Neuronal stem cell (in vitro differentiated cells): ENCODE measurements at regions not wholly inside any gene's neighbourhood (a gene's known extent, or its start where the extent isn't known, plus 50 kb on each side); places are given as distances from the start of the nearest gene placed in this dataset.
"Not testable (repeated sequence)": the region's sequence is repeated elsewhere in the genome, so short reads cannot be mapped to it uniquely, and the experiment has no call there.

Source experiments
- DNase-seq: peaks from one replicate; pipeline ENCODE4 v3.0.0-alpha.2; 2013; ENCODE audit warnings: low spot score
- H2AFZ ChIP-seq: one replicate; pipeline ENCODE4 v1.6.1; 2013; ENCODE audit warnings: mild to moderate bottlenecking, low read length, inconsistent platforms
- H2AK5ac ChIP-seq: 2 replicates; pipeline ENCODE4 v1.6.1; 2013; ENCODE audit warnings: low read depth, mild to moderate bottlenecking, inconsistent platforms, low read length, moderate library complexity, mixed read lengths
- H2BK120ac ChIP-seq: 2 replicates; pipeline ENCODE4 v1.6.1; 2013; ENCODE audit warnings: low read depth, mild to moderate bottlenecking, inconsistent platforms, low read length, moderate library complexity, mixed read lengths
- H2BK12ac ChIP-seq: one replicate; pipeline ENCODE4 v1.6.1; 2013; ENCODE audit warnings: low read length, inconsistent platforms
- H2BK15ac ChIP-seq: 2 replicates; pipeline ENCODE4 v1.6.1; 2013; ENCODE audit warnings: mild to moderate bottlenecking, low read length, inconsistent platforms, mixed read lengths
- H2BK5ac ChIP-seq: one replicate; pipeline ENCODE4 v1.6.1; 2013; ENCODE audit warnings: inconsistent platforms, mild to moderate bottlenecking, low read length, moderate library complexity
- H3K14ac ChIP-seq: one replicate; pipeline ENCODE4 v1.6.1; 2013; ENCODE audit warnings: low read length, inconsistent platforms
- H3K18ac ChIP-seq: 2 replicates; pipeline ENCODE4 v1.6.1; 2013; ENCODE audit warnings: low read length, inconsistent platforms
- H3K23ac ChIP-seq: 2 replicates; pipeline ENCODE4 v1.6.1; 2013; ENCODE audit warnings: low read depth, mild to moderate bottlenecking, mixed read lengths, low read length, inconsistent platforms; ENCODE audit not compliant: poor library complexity
- H3K27ac ChIP-seq: replicated peaks from 3 replicates; pipeline ENCODE4 v1.5.1; 2013; ENCODE audit warnings: low read length, inconsistent platforms
- H3K27me3 ChIP-seq, 3 experiments: 2 replicates each; pipeline ENCODE4 v1.6.1; 2013; ENCODE audit warnings: low read length in 3 of 3, mild to moderate bottlenecking in 2 of 3, inconsistent platforms in 1 of 3, low read depth in 1 of 3, mixed read lengths in 1 of 3, moderate library complexity in 1 of 3; ENCODE audit not compliant: control insufficient read depth in 3 of 3, insufficient read depth in 3 of 3
- H3K36me3 ChIP-seq, 2 donors: replicated peaks in 1 of 2; 2 replicates each; pipeline ENCODE4 v1.6.1; 2013; ENCODE audit warnings: low read length in 2 of 2; ENCODE audit not compliant: control insufficient read depth in 2 of 2, insufficient read depth in 2 of 2
- H3K4ac ChIP-seq: 2 replicates; pipeline ENCODE4 v1.6.1; 2013; ENCODE audit warnings: inconsistent platforms, mild to moderate bottlenecking, low read length, moderate library complexity
- H3K4me1 ChIP-seq, 2 donors: 1 replicate in 1 of 2; 2 replicates in 1 of 2; pipeline ENCODE4 v1.6.1; 2013; ENCODE audit warnings: low read length in 2 of 2, low read depth in 1 of 2; ENCODE audit not compliant: control insufficient read depth in 2 of 2, insufficient read depth in 1 of 2
- H3K4me2 ChIP-seq: one replicate; pipeline ENCODE4 v1.6.1; 2013; ENCODE audit warnings: mild to moderate bottlenecking, low read length, inconsistent platforms; ENCODE audit not compliant: insufficient read depth, poor library complexity, severe bottlenecking
- H3K4me3 ChIP-seq, 2 donors: 2 replicates each; pipeline ENCODE4 v1.5.1; 2013; ENCODE audit warnings: low read length in 2 of 2, mild to moderate bottlenecking in 2 of 2, inconsistent platforms in 1 of 2, moderate library complexity in 1 of 2
- H3K79me1 ChIP-seq: one replicate; pipeline ENCODE4 v1.6.1; 2013; ENCODE audit warnings: low read depth, mild to moderate bottlenecking, inconsistent platforms, low read length, moderate library complexity
- H3K9ac ChIP-seq: one replicate; pipeline ENCODE4 v1.6.1; 2013; ENCODE audit warnings: mild to moderate bottlenecking, low read depth, low read length, inconsistent platforms; ENCODE audit not compliant: poor library complexity
- H3K9me3 ChIP-seq, 2 donors: replicated peaks in 1 of 2; 2 replicates each; pipeline versions ENCODE3 to v1.6.1; 2013; ENCODE audit warnings: low read length in 2 of 2, mild to moderate bottlenecking in 2 of 2, inconsistent platforms in 1 of 2, low read depth in 1 of 2, mixed read lengths in 1 of 2, moderate library complexity in 1 of 2; ENCODE audit not compliant: control insufficient read depth in 2 of 2, insufficient read depth in 1 of 2
- H4K8ac ChIP-seq: one replicate; pipeline ENCODE4 v1.6.1; 2013; ENCODE audit warnings: low read depth, mild to moderate bottlenecking, inconsistent platforms, low read length, moderate library complexity
- H4K91ac ChIP-seq: one replicate; pipeline ENCODE4 v1.6.1; 2013; ENCODE audit warnings: low read length, low read depth, mild to moderate bottlenecking, inconsistent platforms; ENCODE audit not compliant: poor library complexity
- WGBS, 2 donors: extraction: QIAGEN DNeasy Blood & Tissue Kit; methylation state at CpG; one replicate each; pipeline ENCODE4 v1.1.7; 2013; ENCODE audit warnings: missing lambda C conversion rate in 2 of 2, mixed read lengths in 1 of 2; ENCODE audit not compliant: insufficient read length in 2 of 2, insufficient replicate concordance in 1 of 2; ENCODE audit errors: extremely low coverage in 2 of 2; 5-methylcytosine and 5-hydroxymethylcytosine counted together

- H2AK5ac ChIP-seq = no peak overlapping the region
- H2BK12ac ChIP-seq = no peak overlapping the region
- no peak overlapping the region for H3K4me2 ChIP-seq
- no peak overlapping the region for H3K9ac ChIP-seq
- no peak overlapping the region for H2BK15ac ChIP-seq
- H3K79me1 ChIP-seq = no peaks in the 10 kb centered on the region
- no peak overlapping the region for H3K23ac ChIP-seq
- no peak overlapping the region for H3K18ac ChIP-seq
- peaks cover 0 to 7% of the 10 kb centered on the region in 2 donors for H3K9me3 ChIP-seq
- H3K14ac ChIP-seq = no peak overlapping the region
- no peak overlapping the region for H3K4me3 ChIP-seq
- no CpG with 5 or more reads among the region's 1 CpG for WGBS, 2 donors
- H3K27me3 ChIP-seq = no peaks in the 10 kb centered on the region
- no peak overlapping the region for H4K91ac ChIP-seq
- H3K4ac ChIP-seq = no peak overlapping the region
- DNase-seq = no peak
- no peak overlapping the region for H2BK5ac ChIP-seq
- H4K8ac ChIP-seq = no peak overlapping the region
- no peak overlapping the region for H2BK120ac ChIP-seq
- H3K27ac ChIP-seq = no peak overlapping the region
- no peaks in the 10 kb centered on the region for H3K36me3 ChIP-seq
- no peaks in the 10 kb centered on the region for H3K4me1 ChIP-seq
- H2AFZ ChIP-seq = no peak overlapping the region
Measured at GRCh38 chr14:106109337-106109736, 583.0 kb downstream of the TMEM121 start.

- Histone ChIP-seq H4K8ac (no peak overlapping the region), H2BK5ac (no peak overlapping the region), H3K27ac (no peak overlapping the region), H3K18ac (no peak overlapping the region), H3K23ac (no peak overlapping the region), H3K9me3 (peaks cover 0 to 2% of the 10 kb centered on the region in 2 donors), H2BK120ac (no peak overlapping the region), H3K4me1 (no peaks in the 10 kb centered on the region), H3K27me3 (peaks cover 0 to 4% (median 0%) of the 10 kb centered on the region in 3 experiments), H2AFZ (no peak overlapping the region), H3K14ac (no peak overlapping the region), H3K4me3 (no peak overlapping the region), H3K36me3 (no peaks in the 10 kb centered on the region), H4K91ac (no peak overlapping the region), H2BK15ac (no peak overlapping the region), H3K9ac (no peak overlapping the region), H2AK5ac (no peak overlapping the region), H2BK12ac (no peak overlapping the region), H3K79me1 (peaks cover under 1% of the 10 kb centered on the region), H3K4ac (no peak overlapping the region), H3K4me2 (no peak overlapping the region)
- DNase-seq = no peak
- WGBS, 2 donors = no CpG with 5 or more reads among the region's 4 CpGs
Measured at GRCh38 chr14:106115401-106115800, 589.0 kb downstream of the TMEM121 start.

- H3K14ac ChIP-seq, H3K23ac ChIP-seq, DNase-seq, H3K4me2 ChIP-seq, H2BK15ac ChIP-seq, H3K27ac ChIP-seq, H3K27me3 ChIP-seq, H3K4me3 ChIP-seq, H2BK5ac ChIP-seq, H2BK120ac ChIP-seq, H4K8ac ChIP-seq, H2BK12ac ChIP-seq, H2AFZ ChIP-seq, H2AK5ac ChIP-seq, H3K4me1 ChIP-seq, H3K18ac ChIP-seq, H4K91ac ChIP-seq, H3K9me3 ChIP-seq, H3K4ac ChIP-seq, H3K36me3 ChIP-seq, H3K79me1 ChIP-seq, H3K9ac ChIP-seq: not testable (repeated sequence)
- no CpG with 5 or more reads among the region's 10 CpGs for WGBS, 2 donors
Measured at GRCh38 chr14:106116339-106116930, 590.1 kb downstream of the TMEM121 start.

GRCh38 chr14:106120101-106120500 lies 593.7 kb downstream of the TMEM121 start:
- H2BK15ac ChIP-seq = no peak overlapping the region

More at GRCh38 chr14:106120101-106120500, 593.7 kb downstream of the TMEM121 start:
- Histone ChIP-seq H3K4me3 (no peak overlapping the region), H2AFZ (no peak overlapping the region), H3K4ac (no peak overlapping the region), H3K14ac (no peak overlapping the region), H2BK12ac (no peak overlapping the region), H3K23ac (no peak overlapping the region), H2BK120ac (no peak overlapping the region), H3K27ac (no peak overlapping the region), H3K79me1 (peaks cover 2% of the 10 kb centered on the region), H4K91ac (no peak overlapping the region), H3K27me3 (peaks cover 0 to 5% (median 0%) of the 10 kb centered on the region in 3 experiments), H3K9me3 (peaks cover 0 to 8% of the 10 kb centered on the region in 2 donors), H3K4me2 (no peak overlapping the region), H2BK5ac (no peak overlapping the region), H3K4me1 (no peaks in the 10 kb centered on the region), H3K9ac (no peak overlapping the region), H4K8ac (no peak overlapping the region), H2AK5ac (no peak overlapping the region), H3K36me3 (no peaks in the 10 kb centered on the region), H3K18ac (no peak overlapping the region)
- no peak for DNase-seq
- WGBS, 2 donors = no CpG with 5 or more reads among the region's 6 CpGs
